Nephron (organoid): ENCODE measurements at regions not wholly inside any gene's neighbourhood (a gene's known extent, or its start where the extent isn't known, plus 50 kb on each side); places are given as distances from the start of the nearest gene placed in this dataset.
A peak's percentile ranks its signal among the peaks of the same experiment; 100 is the strongest.

Experiments used
- H3K27ac Mint-ChIP-seq, 3 experiments: 2 replicates each; pipeline ENCODE4 v1.8.0; 2020; ENCODE audit warnings: mixed read lengths in 3 of 3, mild to moderate bottlenecking in 2 of 3, moderate library complexity in 1 of 3
- H3K27me3 Mint-ChIP-seq: 2 replicates; pipeline ENCODE4 v1.8.0; 2021; ENCODE audit warnings: low read depth, mild to moderate bottlenecking, moderate library complexity, mixed read lengths
- H3K36me3 Mint-ChIP-seq: 2 replicates; pipeline ENCODE4 v1.8.0; 2020; ENCODE audit warnings: low read depth, mixed read lengths
- H3K4me1 Mint-ChIP-seq: 2 replicates; pipeline ENCODE4 v1.8.0; 2020; ENCODE audit warnings: mixed read lengths
- H3K4me3 Mint-ChIP-seq, 3 experiments: 2 replicates each; pipeline ENCODE4 v1.8.0; 2020; ENCODE audit warnings: mild to moderate bottlenecking in 3 of 3, mixed read lengths in 3 of 3, moderate library complexity in 2 of 3
- H3K9me3 Mint-ChIP-seq: 2 replicates; pipeline ENCODE4 v1.8.0; 2020; ENCODE audit warnings: mixed read lengths
- TF ChIP-seq, protein P1 (sequence below), 3 experiments: fragments of 200-600 bp; sonication (generic); IDR thresholded peaks; one replicate each; pipeline ENCODE4 v1.5.0; 2021; ENCODE audit warnings: antibody characterized with exemption in 3 of 3; ENCODE audit not compliant: unreplicated experiment in 3 of 3

DNA sequence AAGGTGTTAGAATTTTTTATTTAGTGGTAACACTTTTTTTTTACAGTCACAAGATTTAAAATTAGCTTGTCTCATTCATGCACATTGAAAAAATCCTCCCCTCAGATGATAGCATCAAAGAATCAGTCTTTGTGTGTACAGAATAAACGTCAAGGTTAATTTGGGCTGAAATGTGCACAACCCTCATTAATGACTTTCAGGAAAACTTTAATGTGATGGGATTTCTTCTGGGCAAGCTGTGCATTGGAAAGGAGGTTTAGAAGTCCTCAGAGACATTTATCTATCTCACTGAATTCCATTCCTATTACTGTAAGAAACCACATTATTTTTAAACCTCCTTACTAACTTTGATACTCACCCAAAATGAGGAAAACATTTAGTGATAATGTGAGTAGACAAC, 88.2 kb upstream of the TECRL start:
- Mint-ChIP-seq H3K4me1 (peaks cover 13% of the 10 kb centered on the region), H3K27me3 (no peaks in the 10 kb centered on the region), H3K36me3 (no peaks in the 10 kb centered on the region), H3K27ac (no peak overlapping the region), H3K4me3 (no peak overlapping the region), H3K9me3 (no peaks in the 10 kb centered on the region)
- TF ChIP-seq, protein P1, sequence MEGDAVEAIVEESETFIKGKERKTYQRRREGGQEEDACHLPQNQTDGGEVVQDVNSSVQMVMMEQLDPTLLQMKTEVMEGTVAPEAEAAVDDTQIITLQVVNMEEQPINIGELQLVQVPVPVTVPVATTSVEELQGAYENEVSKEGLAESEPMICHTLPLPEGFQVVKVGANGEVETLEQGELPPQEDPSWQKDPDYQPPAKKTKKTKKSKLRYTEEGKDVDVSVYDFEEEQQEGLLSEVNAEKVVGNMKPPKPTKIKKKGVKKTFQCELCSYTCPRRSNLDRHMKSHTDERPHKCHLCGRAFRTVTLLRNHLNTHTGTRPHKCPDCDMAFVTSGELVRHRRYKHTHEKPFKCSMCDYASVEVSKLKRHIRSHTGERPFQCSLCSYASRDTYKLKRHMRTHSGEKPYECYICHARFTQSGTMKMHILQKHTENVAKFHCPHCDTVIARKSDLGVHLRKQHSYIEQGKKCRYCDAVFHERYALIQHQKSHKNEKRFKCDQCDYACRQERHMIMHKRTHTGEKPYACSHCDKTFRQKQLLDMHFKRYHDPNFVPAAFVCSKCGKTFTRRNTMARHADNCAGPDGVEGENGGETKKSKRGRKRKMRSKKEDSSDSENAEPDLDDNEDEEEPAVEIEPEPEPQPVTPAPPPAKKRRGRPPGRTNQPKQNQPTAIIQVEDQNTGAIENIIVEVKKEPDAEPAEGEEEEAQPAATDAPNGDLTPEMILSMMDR (IDR thresholded peaks at IDR 0.05; ENCODE audit: unreplicated experiment in 3 of 3) = no peak

DNA sequence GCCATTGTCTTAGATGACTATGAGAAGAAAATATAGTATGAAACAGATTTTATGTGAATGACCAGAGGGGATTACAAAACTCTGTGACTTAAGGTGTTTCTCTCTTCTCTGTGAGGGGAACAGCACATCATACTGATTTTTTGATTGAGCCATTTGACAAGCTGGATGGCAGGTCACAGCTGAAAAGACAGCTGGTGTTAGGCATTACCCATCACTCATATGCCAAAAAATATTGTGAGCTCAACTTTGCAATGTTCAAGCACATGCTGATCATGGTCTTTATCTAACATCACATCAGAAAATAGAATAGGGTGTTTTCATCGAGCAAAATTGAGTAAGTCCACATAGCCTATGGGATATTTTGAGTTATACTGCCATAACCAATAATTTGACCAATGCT, 86.7 kb upstream of the TECRL start:
- H3K36me3 Mint-ChIP-seq = no peaks in the 10 kb centered on the region
- TF ChIP-seq, protein P1 (IDR thresholded peaks at IDR 0.05; ENCODE audit: unreplicated experiment in 3 of 3) = no peak
- no peaks in the 10 kb centered on the region for H3K9me3 Mint-ChIP-seq
- H3K27me3 Mint-ChIP-seq = no peaks in the 10 kb centered on the region
- H3K4me1 Mint-ChIP-seq = peaks cover 21% of the 10 kb centered on the region
- no peak overlapping the region for H3K27ac Mint-ChIP-seq
- no peak overlapping the region for H3K4me3 Mint-ChIP-seq

DNA sequence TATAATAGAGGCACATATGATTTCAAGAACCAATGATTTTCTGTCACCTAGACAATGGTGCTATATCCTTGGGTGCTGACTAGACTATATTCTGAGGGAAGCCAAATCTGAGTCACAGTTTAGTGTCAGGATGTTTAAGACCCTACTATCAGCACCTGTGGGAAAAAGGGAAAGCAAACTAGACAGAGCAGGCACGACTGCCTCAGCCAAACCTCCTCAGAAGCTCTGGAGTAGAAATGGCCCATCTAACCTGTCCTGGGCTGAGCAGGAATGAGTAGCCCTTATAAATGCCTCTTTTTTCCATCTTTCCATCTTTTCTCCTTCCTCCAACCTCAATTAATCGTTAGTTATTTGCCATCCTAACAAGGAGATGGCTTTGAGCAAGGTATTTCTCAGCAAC, 80.4 kb upstream of the TECRL start:
- H3K27ac Mint-ChIP-seq = peak overlapping the region in 2 of 3 experiments; percentile 81 to 84
- H3K4me1 Mint-ChIP-seq = peaks cover 21% of the 10 kb centered on the region
- TF ChIP-seq, protein P1 (IDR thresholded peaks at IDR 0.05; ENCODE audit: unreplicated experiment in 3 of 3) = no peak
- H3K27me3 Mint-ChIP-seq = no peaks in the 10 kb centered on the region
- no peaks in the 10 kb centered on the region for H3K36me3 Mint-ChIP-seq
- H3K9me3 Mint-ChIP-seq = no peaks in the 10 kb centered on the region
- no peak overlapping the region for H3K4me3 Mint-ChIP-seq

DNA sequence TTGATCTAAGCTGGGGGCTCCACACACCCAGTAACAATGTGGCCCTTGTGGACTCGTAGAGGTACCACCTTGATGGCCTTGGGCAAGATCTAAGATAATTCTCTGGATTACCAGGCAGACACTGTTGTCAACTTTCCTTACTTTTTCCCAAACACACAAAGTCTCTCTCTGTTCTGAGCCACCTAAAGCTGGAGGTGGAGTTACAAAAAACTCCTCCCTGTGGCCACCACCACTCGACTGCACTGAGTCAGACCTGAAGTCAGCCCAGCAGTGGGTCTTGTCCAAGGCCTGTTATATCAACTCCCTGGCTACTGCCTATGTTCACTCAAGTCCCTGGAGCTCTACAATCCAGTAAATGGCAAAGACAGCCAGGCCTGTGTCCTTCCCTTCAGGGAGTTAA, 70.1 kb upstream of the TECRL start:
- Mint-ChIP-seq H3K27ac (no peak overlapping the region), H3K4me3 (no peak overlapping the region), H3K36me3 (no peaks in the 10 kb centered on the region), H3K4me1 (peaks cover 6% of the 10 kb centered on the region), H3K27me3 (no peaks in the 10 kb centered on the region), H3K9me3 (no peaks in the 10 kb centered on the region)
- TF ChIP-seq, protein P1 (IDR thresholded peaks at IDR 0.05; ENCODE audit: unreplicated experiment in 3 of 3) = no peak

DNA sequence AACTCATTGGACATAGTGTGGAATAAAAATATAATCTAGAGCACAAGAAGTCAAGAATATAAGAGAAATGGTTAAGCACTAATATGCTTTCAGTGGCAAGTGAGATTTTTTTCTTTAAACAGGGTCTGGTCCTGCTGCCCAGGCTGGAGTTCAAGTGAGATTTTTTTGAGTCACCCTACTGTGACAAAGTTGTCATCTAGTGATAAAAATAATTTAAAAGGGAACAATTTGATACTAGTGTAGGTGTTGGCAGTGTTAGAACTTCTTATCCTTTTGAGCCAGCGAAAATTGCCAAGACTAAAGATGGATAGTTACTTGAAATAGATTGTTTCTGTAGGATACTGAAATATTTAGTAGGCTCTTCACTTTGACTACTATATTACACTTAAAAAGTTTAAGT, 67.9 kb upstream of the TECRL start:
- Mint-ChIP-seq H3K4me3 (no peak overlapping the region), H3K27me3 (no peaks in the 10 kb centered on the region), H3K27ac (no peak overlapping the region), H3K36me3 (no peaks in the 10 kb centered on the region), H3K9me3 (no peaks in the 10 kb centered on the region), H3K4me1 (no peaks in the 10 kb centered on the region)
- TF ChIP-seq, protein P1 (IDR thresholded peaks at IDR 0.05; ENCODE audit: unreplicated experiment in 3 of 3) = no peak

DNA sequence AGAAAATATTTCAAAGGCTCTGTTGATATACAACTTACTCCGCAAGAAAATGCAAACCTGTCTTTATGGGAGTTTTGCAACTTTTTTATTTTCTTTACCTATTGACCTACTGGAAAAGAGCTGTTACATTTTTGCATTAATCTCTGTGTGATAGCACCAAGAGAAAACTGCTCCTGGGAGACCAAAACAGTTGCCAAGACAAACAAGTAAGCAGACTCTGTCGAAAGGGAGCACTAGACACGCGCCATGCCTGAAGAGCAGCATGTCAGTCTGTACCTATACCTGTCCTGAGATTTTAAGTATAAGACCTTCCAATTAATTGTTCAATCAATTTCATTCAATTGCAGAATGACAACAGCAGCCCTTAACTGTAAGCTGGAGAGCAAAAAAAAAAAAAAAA, 56.0 kb upstream of the TECRL start:
- Mint-ChIP-seq H3K4me3 (no peak overlapping the region), H3K4me1 (peaks cover 13% of the 10 kb centered on the region), H3K36me3 (no peaks in the 10 kb centered on the region), H3K27me3 (no peaks in the 10 kb centered on the region), H3K27ac (peak overlapping the region; percentile 12 to 43 (median 26)), H3K9me3 (no peaks in the 10 kb centered on the region)
- TF ChIP-seq, protein P1 (IDR thresholded peaks at IDR 0.05; ENCODE audit: unreplicated experiment in 3 of 3) = no peak
